GM12873 (cell line): ENCODE measurements at regions not wholly inside any gene's neighbourhood (a gene's known extent, or its start where the extent isn't known, plus 50 kb on each side); places are given as distances from the start of the nearest gene placed in this dataset.

Experiments
- CTCF ChIP-seq: IDR thresholded peaks from 2 replicates; pipeline ENCODE4 v1.5.1; 2012; ENCODE audit warnings: low read depth, mild to moderate bottlenecking, moderate library complexity, low read length, control low read depth; ENCODE audit not compliant: insufficient read depth; ENCODE audit errors: missing control alignments

DNA sequence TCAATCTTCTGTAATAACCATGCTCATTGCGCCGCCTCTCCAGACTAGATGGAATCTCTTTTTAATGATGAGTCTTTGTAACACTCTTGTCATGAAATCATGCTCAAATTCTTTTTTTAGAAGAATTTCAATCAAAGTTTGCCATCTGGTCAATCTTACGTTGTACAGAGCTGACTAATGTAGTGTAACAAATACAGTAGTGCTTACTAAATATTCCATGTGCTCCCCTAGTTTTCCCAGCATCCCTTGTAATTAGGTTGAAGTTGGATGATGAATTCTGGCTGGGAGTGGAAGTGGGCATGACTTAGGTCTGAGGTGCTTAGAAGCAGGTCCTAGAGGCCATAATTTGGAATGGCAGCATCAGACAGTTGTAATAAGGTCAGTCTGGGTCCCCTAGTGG, 309.1 kb upstream of the SNX7 start:
- TF ChIP-seq CTCF = no peak

DNA sequence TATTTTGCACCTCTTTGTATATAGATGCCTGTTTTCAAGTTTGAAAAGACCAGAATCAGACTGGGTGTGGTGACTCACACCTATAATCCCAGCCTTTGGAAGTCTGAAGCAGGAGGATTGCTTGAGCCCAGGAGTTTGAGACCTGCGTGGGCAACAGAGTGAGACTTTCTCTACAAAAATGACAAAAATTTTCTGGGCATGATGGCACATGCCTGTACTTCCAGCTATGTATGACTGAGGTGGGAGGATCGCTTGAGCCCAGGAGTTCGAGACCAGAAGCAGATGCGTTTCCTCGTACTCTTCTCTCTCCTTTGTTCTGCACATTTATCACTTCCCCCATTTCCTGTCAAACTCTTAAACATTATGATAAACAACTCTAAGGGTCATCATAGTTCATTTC, 310.0 kb upstream of the SNX7 start:
- TF ChIP-seq CTCF = no peak

GRCh38 chr1:98345417-98345816, 316.1 kb upstream of the SNX7 start:
- TF ChIP-seq CTCF = no peak

DNA sequence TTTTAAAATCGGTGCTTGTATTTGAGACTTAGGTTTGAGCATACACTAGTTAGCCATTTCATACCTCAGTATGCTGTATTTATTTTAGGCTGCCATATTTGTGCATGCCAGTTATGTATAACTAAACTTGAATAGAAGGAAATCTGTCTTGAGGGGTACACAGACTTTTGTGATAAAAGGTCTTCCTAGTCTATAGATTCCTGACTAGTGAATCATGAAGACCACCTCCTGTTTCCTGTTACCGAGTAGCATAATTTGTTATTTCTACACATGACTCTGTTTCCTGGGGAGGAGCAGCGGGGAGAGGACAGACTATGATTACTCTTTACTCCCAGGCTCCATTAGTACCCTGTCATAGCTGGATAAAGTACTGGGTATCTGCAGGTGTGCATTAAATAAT, 316.8 kb upstream of the SNX7 start:
- TF ChIP-seq CTCF = no peak

- TF ChIP-seq CTCF = no peak
Observed at GRCh38 chr1:98342566-98342965, 319.0 kb upstream of the SNX7 start.

- no peak for TF ChIP-seq CTCF
Observed at GRCh38 chr1:98340511-98340910, 321.0 kb upstream of the SNX7 start.

- no peak for TF ChIP-seq CTCF
Observed at GRCh38 chr1:98336472-98337083, 324.9 kb upstream of the SNX7 start.

GRCh38 chr1:98333936-98334335, 327.6 kb upstream of the SNX7 start:
- no peak for TF ChIP-seq CTCF
